ENCODE measurements at regions not wholly inside any gene's neighbourhood (a gene's known extent, or its start where the extent isn't known, plus 50 kb on each side); places are given as distances from the start of the nearest gene placed in this dataset.

GRCh38 chr5:130729541-130729940 lies 435.5 kb downstream of the HINT1 start:
- Histone ChIP-seq H3K4me1 (ENCODE audit: control insufficient read depth, insufficient read depth, low read length) (no peaks in the 10 kb centered on the region), H3K36me3 (ENCODE audit: control insufficient read depth, insufficient read depth, low read length) (no peaks in the 10 kb centered on the region), H3K4me3 (ENCODE audit: low read length) (no peak overlapping the region), H3K27me3 (ENCODE audit: control insufficient read depth, insufficient read depth, low read length) (no peaks in the 10 kb centered on the region), H3K9me3 (ENCODE audit: control insufficient read depth, low read length) (no peaks in the 10 kb centered on the region), H3K9ac (ENCODE audit: low read length) (no peak overlapping the region)

GRCh38 chr5:130727830-130728229 lies 437.2 kb downstream of the HINT1 start:
- Histone ChIP-seq H3K4me1 (ENCODE audit: control insufficient read depth, insufficient read depth, low read length) (no peaks in the 10 kb centered on the region), H3K27me3 (ENCODE audit: control insufficient read depth, insufficient read depth, low read length) (no peaks in the 10 kb centered on the region), H3K36me3 (ENCODE audit: control insufficient read depth, insufficient read depth, low read length) (no peaks in the 10 kb centered on the region), H3K4me3 (ENCODE audit: low read length) (no peak overlapping the region), H3K9ac (ENCODE audit: low read length) (no peak overlapping the region), H3K9me3 (ENCODE audit: control insufficient read depth, low read length) (no peaks in the 10 kb centered on the region)

- no peaks in the 10 kb centered on the region for H3K9me3 ChIP-seq (ENCODE audit: control insufficient read depth, low read length)
- H3K27me3 ChIP-seq (ENCODE audit: control insufficient read depth, insufficient read depth, low read length): no peaks in the 10 kb centered on the region
- no peaks in the 10 kb centered on the region for H3K36me3 ChIP-seq (ENCODE audit: control insufficient read depth, insufficient read depth, low read length)
- no peaks in the 10 kb centered on the region for H3K4me1 ChIP-seq (ENCODE audit: control insufficient read depth, insufficient read depth, low read length)
- H3K9ac ChIP-seq (ENCODE audit: low read length): no peak overlapping the region
- no peak overlapping the region for H3K4me3 ChIP-seq (ENCODE audit: low read length)
Measured at GRCh38 chr5:130724658-130725057, 440.4 kb downstream of the HINT1 start.

GRCh38 chr5:130720355-130720754 lies 444.7 kb downstream of the HINT1 start:
- Histone ChIP-seq H3K9ac (ENCODE audit: low read length) (no peak overlapping the region), H3K4me3 (ENCODE audit: low read length) (no peak overlapping the region), H3K27me3 (ENCODE audit: control insufficient read depth, insufficient read depth, low read length) (no peaks in the 10 kb centered on the region), H3K36me3 (ENCODE audit: control insufficient read depth, insufficient read depth, low read length) (no peaks in the 10 kb centered on the region), H3K4me1 (ENCODE audit: control insufficient read depth, insufficient read depth, low read length) (no peaks in the 10 kb centered on the region), H3K9me3 (ENCODE audit: control insufficient read depth, low read length) (no peaks in the 10 kb centered on the region)

GRCh38 chr5:130715541-130715940 lies 449.5 kb downstream of the HINT1 start:
- H3K9ac ChIP-seq (ENCODE audit: low read length): no peak overlapping the region
- H3K4me1 ChIP-seq (ENCODE audit: control insufficient read depth, insufficient read depth, low read length): no peaks in the 10 kb centered on the region
- no peaks in the 10 kb centered on the region for H3K36me3 ChIP-seq (ENCODE audit: control insufficient read depth, insufficient read depth, low read length)
- no peaks in the 10 kb centered on the region for H3K9me3 ChIP-seq (ENCODE audit: control insufficient read depth, low read length)
- no peaks in the 10 kb centered on the region for H3K27me3 ChIP-seq (ENCODE audit: control insufficient read depth, insufficient read depth, low read length)
- no peak overlapping the region for H3K4me3 ChIP-seq (ENCODE audit: low read length)

GRCh38 chr5:130714200-130714599 lies 450.9 kb downstream of the HINT1 start:
- Histone ChIP-seq H3K9ac (ENCODE audit: low read length) (no peak overlapping the region), H3K4me3 (ENCODE audit: low read length) (no peak overlapping the region), H3K36me3 (ENCODE audit: control insufficient read depth, insufficient read depth, low read length) (no peaks in the 10 kb centered on the region), H3K4me1 (ENCODE audit: control insufficient read depth, insufficient read depth, low read length) (no peaks in the 10 kb centered on the region), H3K9me3 (ENCODE audit: control insufficient read depth, low read length) (no peaks in the 10 kb centered on the region), H3K27me3 (ENCODE audit: control insufficient read depth, insufficient read depth, low read length) (no peaks in the 10 kb centered on the region)

GRCh38 chr5:130712324-130712723 lies 452.7 kb downstream of the HINT1 start:
- no peaks in the 10 kb centered on the region for H3K9me3 ChIP-seq (ENCODE audit: control insufficient read depth, low read length)
- H3K4me3 ChIP-seq (ENCODE audit: low read length): no peak overlapping the region
- no peaks in the 10 kb centered on the region for H3K27me3 ChIP-seq (ENCODE audit: control insufficient read depth, insufficient read depth, low read length)
- no peak overlapping the region for H3K9ac ChIP-seq (ENCODE audit: low read length)
- H3K36me3 ChIP-seq (ENCODE audit: control insufficient read depth, insufficient read depth, low read length): no peaks in the 10 kb centered on the region
- H3K4me1 ChIP-seq (ENCODE audit: control insufficient read depth, insufficient read depth, low read length): no peaks in the 10 kb centered on the region

- no peak overlapping the region for H3K4me3 ChIP-seq (ENCODE audit: low read length)
- no peaks in the 10 kb centered on the region for H3K27me3 ChIP-seq (ENCODE audit: control insufficient read depth, insufficient read depth, low read length)
- H3K9ac ChIP-seq (ENCODE audit: low read length): no peak overlapping the region
- H3K4me1 ChIP-seq (ENCODE audit: control insufficient read depth, insufficient read depth, low read length): no peaks in the 10 kb centered on the region
- H3K9me3 ChIP-seq (ENCODE audit: control insufficient read depth, low read length): no peaks in the 10 kb centered on the region
- H3K36me3 ChIP-seq (ENCODE audit: control insufficient read depth, insufficient read depth, low read length): no peaks in the 10 kb centered on the region
Measured at GRCh38 chr5:130710596-130710995, 454.5 kb downstream of the HINT1 start.

- Histone ChIP-seq H3K9ac (ENCODE audit: low read length) (no peak overlapping the region), H3K36me3 (ENCODE audit: control insufficient read depth, insufficient read depth, low read length) (no peaks in the 10 kb centered on the region), H3K4me1 (ENCODE audit: control insufficient read depth, insufficient read depth, low read length) (no peaks in the 10 kb centered on the region), H3K27me3 (ENCODE audit: control insufficient read depth, insufficient read depth, low read length) (no peaks in the 10 kb centered on the region), H3K9me3 (ENCODE audit: control insufficient read depth, low read length) (no peaks in the 10 kb centered on the region), H3K4me3 (ENCODE audit: low read length) (no peak overlapping the region)
Measured at GRCh38 chr5:130708754-130709153, 456.3 kb downstream of the HINT1 start.

- Histone ChIP-seq H3K9me3 (ENCODE audit: control insufficient read depth, low read length) (no peaks in the 10 kb centered on the region), H3K4me1 (ENCODE audit: control insufficient read depth, insufficient read depth, low read length) (no peaks in the 10 kb centered on the region), H3K27me3 (ENCODE audit: control insufficient read depth, insufficient read depth, low read length) (no peaks in the 10 kb centered on the region), H3K4me3 (ENCODE audit: low read length) (no peak overlapping the region), H3K9ac (ENCODE audit: low read length) (no peak overlapping the region), H3K36me3 (ENCODE audit: control insufficient read depth, insufficient read depth, low read length) (no peaks in the 10 kb centered on the region)
Measured at GRCh38 chr5:130706696-130707095, 458.4 kb downstream of the HINT1 start.

GRCh38 chr5:130705368-130705767 lies 459.7 kb downstream of the HINT1 start:
- Histone ChIP-seq H3K9ac (ENCODE audit: low read length) (no peak overlapping the region), H3K4me1 (ENCODE audit: control insufficient read depth, insufficient read depth, low read length) (no peaks in the 10 kb centered on the region), H3K27me3 (ENCODE audit: control insufficient read depth, insufficient read depth, low read length) (no peaks in the 10 kb centered on the region), H3K9me3 (ENCODE audit: control insufficient read depth, low read length) (no peaks in the 10 kb centered on the region), H3K36me3 (ENCODE audit: control insufficient read depth, insufficient read depth, low read length) (no peaks in the 10 kb centered on the region), H3K4me3 (ENCODE audit: low read length) (no peak overlapping the region)

GRCh38 chr5:130693509-130693908 lies 471.5 kb downstream of the HINT1 start:
- H3K9me3 ChIP-seq (ENCODE audit: control insufficient read depth, low read length): no peaks in the 10 kb centered on the region
- no peaks in the 10 kb centered on the region for H3K4me1 ChIP-seq (ENCODE audit: control insufficient read depth, insufficient read depth, low read length)
- no peaks in the 10 kb centered on the region for H3K27me3 ChIP-seq (ENCODE audit: control insufficient read depth, insufficient read depth, low read length)
- H3K4me3 ChIP-seq (ENCODE audit: low read length): no peak overlapping the region
- H3K9ac ChIP-seq (ENCODE audit: low read length): no peak overlapping the region
- H3K36me3 ChIP-seq (ENCODE audit: control insufficient read depth, insufficient read depth, low read length): no peaks in the 10 kb centered on the region

GRCh38 chr5:130692770-130693169 lies 472.3 kb downstream of the HINT1 start:
- no peaks in the 10 kb centered on the region for H3K36me3 ChIP-seq (ENCODE audit: control insufficient read depth, insufficient read depth, low read length)
- H3K4me1 ChIP-seq (ENCODE audit: control insufficient read depth, insufficient read depth, low read length): no peaks in the 10 kb centered on the region
- H3K4me3 ChIP-seq (ENCODE audit: low read length): no peak overlapping the region
- no peaks in the 10 kb centered on the region for H3K9me3 ChIP-seq (ENCODE audit: control insufficient read depth, low read length)
- no peaks in the 10 kb centered on the region for H3K27me3 ChIP-seq (ENCODE audit: control insufficient read depth, insufficient read depth, low read length)
- H3K9ac ChIP-seq (ENCODE audit: low read length): no peak overlapping the region

All from mucosa of stomach (tissue), 1 donor.